B cell (primary cell): ENCODE measurements at regions not wholly inside any gene's neighbourhood (a gene's known extent, or its start where the extent isn't known, plus 50 kb on each side); places are given as distances from the start of the nearest gene placed in this dataset.

ENCODE experiments used
- ATAC-seq: fragments of 200-7000 bp; cut with Tn5 transposase; one replicate; pipeline ENCODE4 v1.10.0; 2021; ENCODE audit warnings: low read depth, mild to moderate bottlenecking, moderate number of reproducible peaks, moderate library complexity
- CTCF ChIA-PET: fragments of 350-600 bp; sonication (Branson Sonifier 250); formaldehyde crosslinking; loops from one replicate; lab custom pipeline; 2021; ENCODE audit warnings: antibody characterized with exemption, inconsistent platforms; lab: Charles Lee
- POLR2A ChIA-PET: fragments of 350-600 bp; sonication (Branson Sonifier 250); formaldehyde crosslinking; loops from one replicate; lab custom pipeline; 2021; ENCODE audit warnings: antibody characterized with exemption; lab: Charles Lee
- DNase-seq: peaks from one replicate; pipeline ENCODE4 v3.0.0; 2013
- H2AFZ ChIP-seq: 2 replicates; pipeline ENCODE4 v1.6.1; 2012; ENCODE audit warnings: mild to moderate bottlenecking, low read depth, low read length; ENCODE audit not compliant: insufficient read depth, poor library complexity, severe bottlenecking
- H3K27ac ChIP-seq, 2 donors: 1 replicate in 1 of 2; 2 replicates in 1 of 2; pipeline ENCODE4 v1.5.1; 2012 to 2013; ENCODE audit warnings: low read length in 2 of 2, mild to moderate bottlenecking in 2 of 2, moderate library complexity in 1 of 2
- H3K27me3 ChIP-seq, 4 experiments: fragments of 200-600 bp in 1 of 4; sonication (generic) in 1 of 4; replicated peaks in 1 of 4; 1 replicate in 2 of 4; 2 replicates in 2 of 4; pipeline versions ENCODE4 v1.6.1 to v1.7.0; 2013 to 2016; ENCODE audit warnings: low read length in 3 of 4, mild to moderate bottlenecking in 2 of 4, mixed read lengths in 1 of 4, moderate library complexity in 1 of 4; ENCODE audit not compliant: insufficient read depth in 4 of 4, control insufficient read depth in 3 of 4; ENCODE audit errors: control extremely low read depth in 1 of 4
- H3K36me3 ChIP-seq, 2 experiments: replicated peaks in 1 of 2; 1 replicate in 1 of 2; 2 replicates in 1 of 2; pipeline versions ENCODE4 v1.6.1 to v1.7.1; 2013; ENCODE audit warnings: low read length in 1 of 2; ENCODE audit not compliant: insufficient read depth in 2 of 2, control insufficient read depth in 1 of 2; ENCODE audit errors: control extremely low read depth in 1 of 2, extremely low read depth in 1 of 2
- H3K4me1 ChIP-seq, 2 donors: fragments of 200-600 bp in 1 of 2; sonication (generic) in 1 of 2; 1 replicate in 1 of 2; 2 replicates in 1 of 2; pipeline versions ENCODE4 v1.5.1 to v1.6.1; 2013 to 2017; ENCODE audit warnings: low read length in 2 of 2; ENCODE audit not compliant: control insufficient read depth in 2 of 2, insufficient read depth in 2 of 2
- H3K4me2 ChIP-seq: replicated peaks from 2 replicates; pipeline ENCODE3; 2012; ENCODE audit warnings: mild to moderate bottlenecking, low read depth, low read length; ENCODE audit not compliant: poor library complexity, severe bottlenecking
- H3K4me3 ChIP-seq, 5 experiments: fragments of 200-600 bp in 1 of 5; sonication (generic) in 1 of 5; 1 replicate in 3 of 5; 2 replicates in 2 of 5; pipeline versions ENCODE4 v1.5.1 to v1.7.0; 2011 to 2016; ENCODE audit warnings: low read length in 4 of 5, mild to moderate bottlenecking in 4 of 5, low read depth in 2 of 5, control low read depth in 1 of 5, moderate library complexity in 1 of 5; ENCODE audit not compliant: insufficient read depth in 1 of 5; ENCODE audit errors: control extremely low read depth in 1 of 5, extremely low read depth in 1 of 5
- H3K79me2 ChIP-seq: fragments of 200-600 bp; sonication (generic); one replicate; pipeline ENCODE4 v1.6.0; 2016; ENCODE audit warnings: low read length; ENCODE audit not compliant: control insufficient read depth, insufficient read depth
- H3K9ac ChIP-seq: fragments of 200-600 bp; sonication (generic); 2 replicates; pipeline ENCODE4 v1.6.1; 2017; ENCODE audit warnings: mild to moderate bottlenecking, low read length, moderate library complexity
- H3K9me3 ChIP-seq, 3 donors: one replicate each; pipeline versions ENCODE4 v1.6.1 to v1.7.1; 2013; ENCODE audit warnings: low read length in 2 of 3; ENCODE audit not compliant: control insufficient read depth in 2 of 3, insufficient read depth in 1 of 3; ENCODE audit errors: control extremely low read depth in 1 of 3
- H4K20me1 ChIP-seq: 2 replicates; pipeline ENCODE4 v1.6.0; 2012; ENCODE audit warnings: mild to moderate bottlenecking, low read length; ENCODE audit not compliant: insufficient read depth, control insufficient read depth, poor library complexity, severe bottlenecking
- H3K27ac Mint-ChIP-seq: one replicate; pipeline ENCODE4 v1.8.0; 2021; ENCODE audit warnings: mixed read lengths
- H3K27me3 Mint-ChIP-seq: one replicate; pipeline ENCODE4 v1.8.0; 2021; ENCODE audit warnings: mixed read lengths
- H3K4me1 Mint-ChIP-seq: one replicate; pipeline ENCODE4 v1.8.0; 2021; ENCODE audit warnings: mixed read lengths
- H3K4me3 Mint-ChIP-seq: one replicate; pipeline ENCODE4 v1.8.0; 2021; ENCODE audit warnings: mixed read lengths
- H3K9me3 Mint-ChIP-seq: one replicate; pipeline ENCODE4 v1.8.0; 2022; ENCODE audit warnings: mixed read lengths; ENCODE audit not compliant: insufficient read depth
- EZH2 ChIP-seq: IDR thresholded peaks from 2 replicates; pipeline ENCODE4 v1.6.1; 2012; ENCODE audit warnings: borderline replicate concordance, low read depth, mild to moderate bottlenecking, moderate library complexity, low read length; ENCODE audit not compliant: insufficient read depth, poor library complexity, severe bottlenecking
- WGBS: methylation state at CpG from one replicate; pipeline ENCODE4 v1.1.5; 2013; ENCODE audit warnings: missing lambda C conversion rate; ENCODE audit not compliant: insufficient coverage; 5-methylcytosine and 5-hydroxymethylcytosine counted together
- intact Hi-C: fragments of 100-400 bp; cut with micrococcal nuclease; formaldehyde crosslinking; loops from one replicate; pipeline ENCODE4 v1.10.0; 2022
- TF ChIP-seq, protein P1 (sequence below): fragments of 200-600 bp; IDR thresholded peaks from one replicate; pipeline ENCODE4 v1.8.0; 2022; ENCODE audit warnings: antibody characterized with exemption, mild to moderate bottlenecking

DNA sequence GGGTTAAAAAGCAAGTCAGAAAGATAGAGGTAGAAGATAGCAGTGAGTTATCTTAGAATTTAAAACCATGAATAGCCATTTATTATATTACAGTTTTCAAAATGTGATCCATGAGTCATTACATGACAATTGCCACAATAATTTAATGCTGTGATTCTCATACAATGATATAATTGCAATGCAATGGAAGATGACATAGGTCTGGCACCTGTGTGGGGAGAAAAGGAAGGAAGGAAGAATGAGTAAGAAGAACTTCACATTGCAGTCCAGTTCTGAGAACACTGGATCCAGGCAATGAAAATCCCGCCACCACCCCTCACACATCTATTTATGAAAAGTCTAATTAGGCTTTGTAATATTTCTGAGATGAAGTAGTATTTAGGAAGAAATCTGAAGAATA, 738.1 kb upstream of the LINC00305 start:
- H3K4me1 Mint-ChIP-seq: no peaks in the 10 kb centered on the region
- no peaks in the 10 kb centered on the region for H3K27me3 Mint-ChIP-seq
- DNase-seq: no peak
- no peaks in the 10 kb centered on the region for H3K36me3 ChIP-seq
- H3K9me3 ChIP-seq: peaks cover 0 to 2% (median 0%) of the 10 kb centered on the region in 3 donors
- H4K20me1 ChIP-seq: no peaks in the 10 kb centered on the region
- no peak overlapping the region for H3K9ac ChIP-seq
- H3K4me3 Mint-ChIP-seq: no peak overlapping the region
- H3K4me1 ChIP-seq: no peaks in the 10 kb centered on the region
- H3K4me2 ChIP-seq: no peak overlapping the region
- no peaks in the 10 kb centered on the region for H3K9me3 Mint-ChIP-seq
- H3K27me3 ChIP-seq: no peaks in the 10 kb centered on the region
- no peaks in the 10 kb centered on the region for H3K79me2 ChIP-seq
- WGBS: no CpG with 5 or more reads among the region's 1 CpG
- ATAC-seq: no peak
- no peak overlapping the region for H3K4me3 ChIP-seq
- H2AFZ ChIP-seq: no peak overlapping the region
- intact Hi-C loops: no loop called here
- no peak overlapping the region for H3K27ac ChIP-seq
- POLR2A ChIA-PET: no interaction called here
- CTCF ChIA-PET: no interaction called here
- H3K27ac Mint-ChIP-seq: no peak overlapping the region
- TF ChIP-seq, protein P1, sequence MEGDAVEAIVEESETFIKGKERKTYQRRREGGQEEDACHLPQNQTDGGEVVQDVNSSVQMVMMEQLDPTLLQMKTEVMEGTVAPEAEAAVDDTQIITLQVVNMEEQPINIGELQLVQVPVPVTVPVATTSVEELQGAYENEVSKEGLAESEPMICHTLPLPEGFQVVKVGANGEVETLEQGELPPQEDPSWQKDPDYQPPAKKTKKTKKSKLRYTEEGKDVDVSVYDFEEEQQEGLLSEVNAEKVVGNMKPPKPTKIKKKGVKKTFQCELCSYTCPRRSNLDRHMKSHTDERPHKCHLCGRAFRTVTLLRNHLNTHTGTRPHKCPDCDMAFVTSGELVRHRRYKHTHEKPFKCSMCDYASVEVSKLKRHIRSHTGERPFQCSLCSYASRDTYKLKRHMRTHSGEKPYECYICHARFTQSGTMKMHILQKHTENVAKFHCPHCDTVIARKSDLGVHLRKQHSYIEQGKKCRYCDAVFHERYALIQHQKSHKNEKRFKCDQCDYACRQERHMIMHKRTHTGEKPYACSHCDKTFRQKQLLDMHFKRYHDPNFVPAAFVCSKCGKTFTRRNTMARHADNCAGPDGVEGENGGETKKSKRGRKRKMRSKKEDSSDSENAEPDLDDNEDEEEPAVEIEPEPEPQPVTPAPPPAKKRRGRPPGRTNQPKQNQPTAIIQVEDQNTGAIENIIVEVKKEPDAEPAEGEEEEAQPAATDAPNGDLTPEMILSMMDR: no peak
- no peak for TF ChIP-seq EZH2

GRCh38 chr18:64882896-64883295, 734.0 kb upstream of the LINC00305 start:
- Histone ChIP-seq H3K9ac (no peak overlapping the region), H3K27me3 (no peaks in the 10 kb centered on the region), H3K27ac (no peak overlapping the region), H3K79me2 (no peaks in the 10 kb centered on the region), H3K4me3 (no peak overlapping the region), H3K9me3 (peaks cover 0 to 3% (median 0%) of the 10 kb centered on the region in 3 donors), H3K4me1 (no peaks in the 10 kb centered on the region), H2AFZ (no peak overlapping the region), H3K4me2 (no peak overlapping the region), H4K20me1 (no peaks in the 10 kb centered on the region), H3K36me3 (no peaks in the 10 kb centered on the region)
- intact Hi-C loops: no loop called here
- no peak for ATAC-seq
- Mint-ChIP-seq H3K4me1 (no peaks in the 10 kb centered on the region), H3K9me3 (no peaks in the 10 kb centered on the region), H3K27me3 (no peaks in the 10 kb centered on the region), H3K27ac (no peak overlapping the region), H3K4me3 (no peak overlapping the region)
- ChIA-PET POLR2A (no interaction called here), CTCF (no interaction called here)
- TF ChIP-seq, protein P1: no peak
- no peak for TF ChIP-seq EZH2
- DNase-seq: no peak
- no CpG with 5 or more reads among the region's 3 CpGs for WGBS
